ENCODE measurements at regions not wholly inside any gene's neighbourhood (a gene's known extent, or its start where the extent isn't known, plus 50 kb on each side); places are given as distances from the start of the nearest gene placed in this dataset.
"Not testable (repeated sequence)": the region's sequence is repeated elsewhere in the genome, so short reads cannot be mapped to it uniquely, and the experiment has no call there.

GRCh38 chr10:118973744-118974143 lies 55.8 kb upstream of the NANOS1 start:
- H2AFZ ChIP-seq (ENCODE audit: insufficient read depth, low read length, poor library complexity), result no peak overlapping the region
- H2BK120ac ChIP-seq (ENCODE audit: insufficient read depth, low read length, poor library complexity), result no peak overlapping the region
- no peaks in the 10 kb centered on the region for H3K4me1 ChIP-seq (ENCODE audit: control insufficient read depth in 1 of 2, insufficient read depth in 2 of 2, low read length in 2 of 2)
- no peak overlapping the region for H4K91ac ChIP-seq (ENCODE audit: low read depth, low read length)
- H3K4me2 ChIP-seq (ENCODE audit: low read length), result no peak overlapping the region
- no peak overlapping the region for H4K8ac ChIP-seq (ENCODE audit: low read depth, low read length)
- no peak overlapping the region for H3K27ac ChIP-seq (ENCODE audit: low read depth, low read length)
- H3K36me3 ChIP-seq (ENCODE audit: control insufficient read depth in 1 of 2, insufficient read depth in 2 of 2, low read length in 2 of 2), result no peaks in the 10 kb centered on the region
- H2AK5ac ChIP-seq (ENCODE audit: low read length), result no peak overlapping the region
- H4K12ac ChIP-seq (ENCODE audit: low read depth, low read length), result no peak overlapping the region
- H2BK5ac ChIP-seq (ENCODE audit: low read depth, low read length, poor library complexity), result no peak overlapping the region
- H3K9me3 ChIP-seq (ENCODE audit: insufficient read depth, low read depth, low read length), result peaks cover 2% of the 10 kb centered on the region
- H3K79me1 ChIP-seq (ENCODE audit: low read length), result no peaks in the 10 kb centered on the region
- no peaks in the 10 kb centered on the region for H3K27me3 ChIP-seq (ENCODE audit: insufficient read depth, low read length)
- no peak overlapping the region for H3K18ac ChIP-seq (ENCODE audit: low read length)
- no peak overlapping the region for H3K4me3 ChIP-seq (ENCODE audit: low read depth, low read length)
- H3K79me2 ChIP-seq (ENCODE audit: control insufficient read depth, insufficient read depth, low read length, poor library complexity), result no peaks in the 10 kb centered on the region
- no CpG with 5 or more reads among the region's 1 CpG for WGBS (ENCODE audit: extremely low coverage, insufficient coverage, insufficient read length)
- no peak for DNase-seq
- H3K23ac ChIP-seq (ENCODE audit: low read length), result no peak overlapping the region
- H3K14ac ChIP-seq (ENCODE audit: low read length), result no peak overlapping the region
- no peak overlapping the region for H3K9ac ChIP-seq (ENCODE audit: low read length)
- H3K4ac ChIP-seq (ENCODE audit: low read depth, low read length), result no peak overlapping the region
- H2BK12ac ChIP-seq (ENCODE audit: low read length), result no peak overlapping the region

GRCh38 chr10:118974951-118975350 lies 54.6 kb upstream of the NANOS1 start:
- no peak overlapping the region for H4K91ac ChIP-seq (ENCODE audit: low read depth, low read length)
- no peak overlapping the region for H3K18ac ChIP-seq (ENCODE audit: low read length)
- H3K4me2 ChIP-seq (ENCODE audit: low read length), result no peak overlapping the region
- no peak overlapping the region for H3K27ac ChIP-seq (ENCODE audit: low read depth, low read length)
- no peak overlapping the region for H3K4me3 ChIP-seq (ENCODE audit: low read depth, low read length)
- H3K4me1 ChIP-seq (ENCODE audit: control insufficient read depth in 1 of 2, insufficient read depth in 2 of 2, low read length in 2 of 2), result no peaks in the 10 kb centered on the region
- H3K27me3 ChIP-seq (ENCODE audit: insufficient read depth, low read length), result no peaks in the 10 kb centered on the region
- no peak overlapping the region for H3K4ac ChIP-seq (ENCODE audit: low read depth, low read length)
- DNase-seq, result no peak
- H3K9me3 ChIP-seq (ENCODE audit: insufficient read depth, low read depth, low read length), result peaks cover 2% of the 10 kb centered on the region
- no CpG with 5 or more reads among the region's 3 CpGs for WGBS (ENCODE audit: extremely low coverage, insufficient coverage, insufficient read length)
- H2BK12ac ChIP-seq (ENCODE audit: low read length), result no peak overlapping the region
- no peak overlapping the region for H2AFZ ChIP-seq (ENCODE audit: insufficient read depth, low read length, poor library complexity)
- H3K36me3 ChIP-seq (ENCODE audit: control insufficient read depth in 1 of 2, insufficient read depth in 2 of 2, low read length in 2 of 2), result no peaks in the 10 kb centered on the region
- no peak overlapping the region for H2BK5ac ChIP-seq (ENCODE audit: low read depth, low read length, poor library complexity)
- H3K23ac ChIP-seq (ENCODE audit: low read length), result no peak overlapping the region
- H4K8ac ChIP-seq (ENCODE audit: low read depth, low read length), result no peak overlapping the region
- no peak overlapping the region for H3K14ac ChIP-seq (ENCODE audit: low read length)
- H2AK5ac ChIP-seq (ENCODE audit: low read length), result no peak overlapping the region
- no peaks in the 10 kb centered on the region for H3K79me1 ChIP-seq (ENCODE audit: low read length)
- H2BK120ac ChIP-seq (ENCODE audit: insufficient read depth, low read length, poor library complexity), result no peak overlapping the region
- no peak overlapping the region for H3K9ac ChIP-seq (ENCODE audit: low read length)
- no peak overlapping the region for H4K12ac ChIP-seq (ENCODE audit: low read depth, low read length)
- no peaks in the 10 kb centered on the region for H3K79me2 ChIP-seq (ENCODE audit: control insufficient read depth, insufficient read depth, low read length, poor library complexity)

GRCh38 chr10:118976219-118976618 lies 53.3 kb upstream of the NANOS1 start:
- not testable (repeated sequence) for H2BK5ac ChIP-seq (ENCODE audit: low read depth, low read length, poor library complexity); H3K9ac ChIP-seq (ENCODE audit: low read length); H3K14ac ChIP-seq (ENCODE audit: low read length); H3K27ac ChIP-seq (ENCODE audit: low read depth, low read length); H3K27me3 ChIP-seq (ENCODE audit: insufficient read depth, low read length); DNase-seq; H3K4me2 ChIP-seq (ENCODE audit: low read length); H3K23ac ChIP-seq (ENCODE audit: low read length); H2AK5ac ChIP-seq (ENCODE audit: low read length); H3K79me2 ChIP-seq (ENCODE audit: control insufficient read depth, insufficient read depth, low read length, poor library complexity); H2BK120ac ChIP-seq (ENCODE audit: insufficient read depth, low read length, poor library complexity); H3K9me3 ChIP-seq (ENCODE audit: insufficient read depth, low read depth, low read length); H4K8ac ChIP-seq (ENCODE audit: low read depth, low read length); H3K4ac ChIP-seq (ENCODE audit: low read depth, low read length); H3K79me1 ChIP-seq (ENCODE audit: low read length); H3K36me3 ChIP-seq (ENCODE audit: control insufficient read depth in 1 of 2, insufficient read depth in 2 of 2, low read length in 2 of 2); H4K91ac ChIP-seq (ENCODE audit: low read depth, low read length); H2BK12ac ChIP-seq (ENCODE audit: low read length); H3K4me1 ChIP-seq (ENCODE audit: control insufficient read depth in 1 of 2, insufficient read depth in 2 of 2, low read length in 2 of 2); H3K18ac ChIP-seq (ENCODE audit: low read length); H4K12ac ChIP-seq (ENCODE audit: low read depth, low read length); H3K4me3 ChIP-seq (ENCODE audit: low read depth, low read length); H2AFZ ChIP-seq (ENCODE audit: insufficient read depth, low read length, poor library complexity)
- WGBS (ENCODE audit: extremely low coverage, insufficient coverage, insufficient read length), result no CpG with 5 or more reads among the region's 3 CpGs

- H3K27ac ChIP-seq (ENCODE audit: low read depth, low read length), result no peak overlapping the region
- no peak overlapping the region for H2BK120ac ChIP-seq (ENCODE audit: insufficient read depth, low read length, poor library complexity)
- no peak overlapping the region for H2AFZ ChIP-seq (ENCODE audit: insufficient read depth, low read length, poor library complexity)
- H2BK12ac ChIP-seq (ENCODE audit: low read length), result no peak overlapping the region
- no peak overlapping the region for H3K14ac ChIP-seq (ENCODE audit: low read length)
- no peaks in the 10 kb centered on the region for H3K36me3 ChIP-seq (ENCODE audit: control insufficient read depth in 1 of 2, insufficient read depth in 2 of 2, low read length in 2 of 2)
- H4K8ac ChIP-seq (ENCODE audit: low read depth, low read length), result no peak overlapping the region
- H3K9me3 ChIP-seq (ENCODE audit: insufficient read depth, low read depth, low read length), result peaks cover 2% of the 10 kb centered on the region
- no peak overlapping the region for H2BK5ac ChIP-seq (ENCODE audit: low read depth, low read length, poor library complexity)
- DNase-seq, result no peak
- H3K18ac ChIP-seq (ENCODE audit: low read length), result no peak overlapping the region
- H4K12ac ChIP-seq (ENCODE audit: low read depth, low read length), result no peak overlapping the region
- H2AK5ac ChIP-seq (ENCODE audit: low read length), result no peak overlapping the region
- H3K9ac ChIP-seq (ENCODE audit: low read length), result no peak overlapping the region
- no peak overlapping the region for H3K4me2 ChIP-seq (ENCODE audit: low read length)
- H3K27me3 ChIP-seq (ENCODE audit: insufficient read depth, low read length), result no peaks in the 10 kb centered on the region
- H3K79me1 ChIP-seq (ENCODE audit: low read length), result no peaks in the 10 kb centered on the region
- no peaks in the 10 kb centered on the region for H3K79me2 ChIP-seq (ENCODE audit: control insufficient read depth, insufficient read depth, low read length, poor library complexity)
- H3K4me1 ChIP-seq (ENCODE audit: control insufficient read depth in 1 of 2, insufficient read depth in 2 of 2, low read length in 2 of 2), result no peaks in the 10 kb centered on the region
- no peak overlapping the region for H3K23ac ChIP-seq (ENCODE audit: low read length)
- no peak overlapping the region for H3K4me3 ChIP-seq (ENCODE audit: low read depth, low read length)
- H4K91ac ChIP-seq (ENCODE audit: low read depth, low read length), result no peak overlapping the region
- WGBS (ENCODE audit: extremely low coverage, insufficient coverage, insufficient read length), result no CpG with 5 or more reads among the region's 5 CpGs
- H3K4ac ChIP-seq (ENCODE audit: low read depth, low read length), result no peak overlapping the region
Observed at GRCh38 chr10:118977022-118977599, 52.4 kb upstream of the NANOS1 start.

Measured in trophoblast cell (in vitro differentiated cells and primary cell).